ENCODE measurements at regions not wholly inside any gene's neighbourhood (a gene's known extent, or its start where the extent isn't known, plus 50 kb on each side); places are given as distances from the start of the nearest gene placed in this dataset.

DNA sequence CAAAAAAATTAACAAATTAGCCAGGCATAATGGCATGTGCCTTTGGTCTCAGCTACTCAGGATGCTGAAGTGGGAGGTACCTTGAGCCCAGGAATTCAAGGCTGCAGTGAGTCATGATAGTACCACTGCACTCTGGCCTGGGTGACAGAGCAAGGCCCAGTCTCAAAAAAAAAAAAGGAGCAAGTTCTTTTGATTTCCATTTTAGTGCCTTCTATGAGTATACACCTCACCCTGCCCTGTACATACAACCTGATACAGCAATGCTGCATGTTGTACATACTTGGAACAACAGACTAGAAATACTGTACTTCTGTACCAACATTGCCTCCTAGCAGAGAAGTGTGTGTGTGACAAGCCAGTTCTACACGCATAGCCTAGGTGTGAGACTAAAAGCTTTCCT, 97.3 kb upstream of the CARMIL1 start:
- H3K27ac ChIP-seq = no peak overlapping the region
- TF ChIP-seq, protein P1, sequence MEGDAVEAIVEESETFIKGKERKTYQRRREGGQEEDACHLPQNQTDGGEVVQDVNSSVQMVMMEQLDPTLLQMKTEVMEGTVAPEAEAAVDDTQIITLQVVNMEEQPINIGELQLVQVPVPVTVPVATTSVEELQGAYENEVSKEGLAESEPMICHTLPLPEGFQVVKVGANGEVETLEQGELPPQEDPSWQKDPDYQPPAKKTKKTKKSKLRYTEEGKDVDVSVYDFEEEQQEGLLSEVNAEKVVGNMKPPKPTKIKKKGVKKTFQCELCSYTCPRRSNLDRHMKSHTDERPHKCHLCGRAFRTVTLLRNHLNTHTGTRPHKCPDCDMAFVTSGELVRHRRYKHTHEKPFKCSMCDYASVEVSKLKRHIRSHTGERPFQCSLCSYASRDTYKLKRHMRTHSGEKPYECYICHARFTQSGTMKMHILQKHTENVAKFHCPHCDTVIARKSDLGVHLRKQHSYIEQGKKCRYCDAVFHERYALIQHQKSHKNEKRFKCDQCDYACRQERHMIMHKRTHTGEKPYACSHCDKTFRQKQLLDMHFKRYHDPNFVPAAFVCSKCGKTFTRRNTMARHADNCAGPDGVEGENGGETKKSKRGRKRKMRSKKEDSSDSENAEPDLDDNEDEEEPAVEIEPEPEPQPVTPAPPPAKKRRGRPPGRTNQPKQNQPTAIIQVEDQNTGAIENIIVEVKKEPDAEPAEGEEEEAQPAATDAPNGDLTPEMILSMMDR (IDR thresholded peaks at IDR 0.05) = no peak
- no peak for TF ChIP-seq ZFX (IDR thresholded peaks at IDR 0.05; ENCODE audit: borderline replicate concordance)

DNA sequence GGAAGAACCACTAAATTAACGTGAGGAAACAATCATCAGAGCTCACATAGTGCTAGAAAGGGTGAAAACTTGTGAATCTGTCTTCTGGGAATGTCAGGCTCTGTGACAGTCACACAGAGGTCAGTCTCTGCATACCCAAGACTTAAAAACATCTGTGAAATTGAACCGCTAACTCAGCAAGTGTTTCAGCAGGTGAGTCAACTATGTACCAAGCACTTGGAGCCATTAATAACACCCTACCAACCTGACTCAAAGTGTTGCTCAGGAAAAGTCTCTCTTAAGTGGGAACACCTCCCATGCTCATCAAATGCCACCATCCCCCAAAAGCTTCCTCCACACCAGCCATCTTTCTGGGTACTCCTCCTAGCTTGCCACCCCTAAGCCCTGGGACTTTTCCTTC, 92.3 kb upstream of the CARMIL1 start:
- TF ChIP-seq ZFX (IDR thresholded peaks at IDR 0.05; ENCODE audit: borderline replicate concordance) = no peak
- TF ChIP-seq, protein P1 (IDR thresholded peaks at IDR 0.05) = no peak
- no peak overlapping the region for H3K27ac ChIP-seq

DNA sequence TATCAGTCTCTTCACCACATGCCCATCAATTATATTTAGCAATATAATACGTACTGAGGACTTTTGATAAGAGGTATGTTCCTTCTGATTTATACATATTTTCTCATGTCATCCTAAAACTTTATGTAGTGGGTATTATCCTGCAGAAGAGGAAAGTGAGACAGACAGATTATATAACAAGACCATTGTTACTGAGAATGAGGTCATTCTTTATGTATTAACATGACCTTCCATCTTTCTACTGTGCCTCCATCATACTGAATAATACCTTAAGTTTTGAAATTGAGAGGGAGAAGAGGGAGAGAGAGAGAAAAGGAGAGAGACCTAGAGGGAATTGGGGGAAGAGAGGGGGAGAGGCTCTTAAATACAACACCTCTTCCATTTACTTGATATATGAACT, 90.9 kb upstream of the CARMIL1 start:
- TF ChIP-seq, protein P1 (IDR thresholded peaks at IDR 0.05) = no peak
- TF ChIP-seq ZFX (IDR thresholded peaks at IDR 0.05; ENCODE audit: borderline replicate concordance) = no peak
- no peak overlapping the region for H3K27ac ChIP-seq

DNA sequence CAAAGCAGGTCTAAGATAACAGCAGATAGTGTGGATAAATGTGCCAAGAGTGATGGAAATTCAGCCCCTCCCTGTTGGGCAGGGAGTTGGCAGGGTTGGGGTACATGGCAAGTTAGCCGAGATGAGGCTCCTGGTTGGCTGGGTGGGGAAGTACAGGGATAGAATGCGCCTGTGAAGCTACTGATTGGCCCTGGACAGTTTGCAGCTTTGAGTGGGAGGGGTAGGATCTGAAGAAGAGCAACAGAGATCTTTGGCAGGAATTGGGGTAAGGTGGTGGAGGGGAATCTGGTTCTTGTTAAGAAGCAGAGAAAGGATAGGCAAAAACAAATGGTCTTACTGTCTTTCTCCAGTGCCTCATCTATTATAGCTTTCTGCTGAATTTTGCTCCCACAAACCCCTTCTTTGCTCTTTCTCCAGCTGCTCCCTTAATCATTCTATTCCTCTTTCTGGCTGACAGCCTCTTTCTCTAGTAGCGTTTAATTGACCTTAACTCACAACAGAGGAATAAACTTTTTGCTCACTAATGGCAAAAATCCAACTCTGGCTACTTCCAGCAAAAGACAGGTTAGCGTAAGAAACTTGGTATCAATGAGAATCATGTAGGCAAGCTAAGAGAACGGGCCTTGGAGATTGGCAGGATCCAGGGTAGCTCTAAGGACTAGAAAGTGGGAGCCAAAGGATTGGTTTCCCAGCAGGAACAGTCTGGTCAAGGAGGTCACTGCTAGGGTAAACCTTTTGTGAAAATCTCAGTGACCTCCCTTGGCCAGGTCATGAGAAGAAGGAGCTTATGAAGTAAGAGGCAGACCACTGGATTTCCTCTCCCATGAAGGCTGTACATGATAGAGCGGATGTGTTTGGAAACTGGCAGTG, 86.3 kb upstream of the CARMIL1 start:
- TF ChIP-seq ZFX (IDR thresholded peaks at IDR 0.05; ENCODE audit: borderline replicate concordance) = no peak
- TF ChIP-seq, protein P1 (IDR thresholded peaks at IDR 0.05) = no peak
- no peak overlapping the region for H3K27ac ChIP-seq

DNA sequence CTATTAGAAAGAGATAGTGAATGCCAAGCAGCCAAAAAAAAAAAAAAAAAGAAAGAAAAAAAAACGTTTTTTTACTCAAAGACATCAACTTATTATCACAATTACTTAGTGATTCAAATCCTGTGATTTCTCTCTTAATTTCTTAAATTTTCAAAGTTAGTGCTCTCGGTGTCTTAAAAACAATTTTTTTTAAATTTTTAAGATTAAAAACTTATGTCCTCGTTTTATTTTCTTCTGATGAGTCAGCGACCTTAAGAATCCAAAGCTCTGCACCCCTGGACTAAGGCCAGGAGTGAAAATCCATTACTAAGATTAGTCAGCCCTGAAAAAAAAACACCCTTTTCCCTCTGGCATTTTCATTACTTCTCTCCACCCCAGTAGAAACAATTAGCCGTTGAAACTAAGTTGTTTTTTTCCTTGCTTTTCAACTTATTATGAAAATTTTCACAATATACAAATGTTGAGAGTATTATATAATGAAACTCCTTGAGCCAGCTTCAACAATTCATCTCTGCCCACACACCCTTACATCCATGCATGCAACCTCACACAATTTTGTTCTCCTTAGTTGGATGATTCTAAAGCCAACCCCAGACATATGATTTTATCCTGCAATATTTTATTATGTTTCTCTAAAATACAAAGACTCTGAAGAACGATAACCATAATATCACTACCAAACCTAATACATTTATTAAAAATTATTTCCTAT, 85.6 kb upstream of the CARMIL1 start:
- no peak for TF ChIP-seq ZFX (IDR thresholded peaks at IDR 0.05; ENCODE audit: borderline replicate concordance)
- TF ChIP-seq, protein P1 (IDR thresholded peaks at IDR 0.05) = no peak
- no peak overlapping the region for H3K27ac ChIP-seq

DNA sequence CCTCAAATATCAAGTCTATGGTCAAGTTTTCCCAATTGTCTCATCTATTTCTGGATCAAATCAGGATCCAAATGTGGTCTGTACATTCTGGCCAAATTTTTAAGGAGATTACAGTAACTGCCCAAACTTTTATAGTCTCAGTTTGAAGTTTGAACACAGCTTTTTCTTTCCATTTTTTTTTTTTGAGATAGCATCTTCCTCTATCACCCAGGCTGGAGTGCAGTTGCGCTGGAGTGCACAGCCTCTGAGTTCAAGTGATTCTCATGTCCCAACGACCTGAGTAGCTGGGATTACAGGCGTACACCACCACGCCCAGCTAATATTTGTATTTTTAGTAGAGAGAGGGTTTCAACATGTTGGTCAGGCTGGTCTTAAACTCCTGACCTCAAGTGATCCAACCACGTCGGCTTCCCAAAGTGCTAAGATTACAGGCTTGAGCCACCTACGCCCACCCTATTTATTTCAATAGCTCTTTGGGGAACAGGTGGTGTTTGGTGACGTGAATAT, 84.9 kb upstream of the CARMIL1 start:
- H3K27ac ChIP-seq = no peak overlapping the region

More for the DNA sequence above, 84.9 kb upstream of the CARMIL1 start:
- no peak for TF ChIP-seq ZFX (IDR thresholded peaks at IDR 0.05; ENCODE audit: borderline replicate concordance)
- TF ChIP-seq, protein P1 (IDR thresholded peaks at IDR 0.05) = no peak
